Retinal pigment epithelial cell (primary cell): ENCODE measurements at regions not wholly inside any gene's neighbourhood (a gene's known extent, or its start where the extent isn't known, plus 50 kb on each side); places are given as distances from the start of the nearest gene placed in this dataset.

Experiments used
- DNase-seq: peaks from one replicate; pipeline ENCODE4 v3.0.0-alpha.2; 2010; ENCODE audit warnings: low read depth
- H3K4me3 ChIP-seq: 2 replicates; pipeline ENCODE4 v1.5.1; 2011; ENCODE audit warnings: mild to moderate bottlenecking, low read length, control low read depth, moderate library complexity
- CTCF ChIP-seq: conservative IDR thresholded peaks from 2 replicates; pipeline ENCODE4 v1.5.1; 2011; ENCODE audit warnings: low read depth, low read length, control low read depth, inconsistent platforms

DNA sequence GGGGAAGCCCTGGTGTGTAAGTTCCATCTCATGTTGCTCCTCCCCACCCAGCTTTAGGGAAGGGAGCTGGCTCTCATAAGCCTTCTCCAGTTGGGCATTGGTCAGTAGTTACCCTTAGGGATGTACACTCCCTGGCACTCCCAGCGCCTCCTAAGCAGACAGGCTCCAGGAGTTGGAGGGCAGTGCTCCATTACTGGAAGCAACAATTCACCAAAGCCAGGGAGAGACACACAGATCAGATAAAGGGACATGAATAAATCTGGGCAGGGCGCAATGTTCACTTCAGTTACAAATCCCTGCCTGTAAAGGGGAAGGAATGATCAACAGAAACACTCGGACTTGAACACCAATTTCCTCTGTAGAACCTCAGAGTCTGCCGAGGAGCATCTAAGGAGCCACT lies 169.1 kb upstream of the CTNNB1 start:
- TF ChIP-seq CTCF = no peak
- DNase-seq = no peak
- H3K4me3 ChIP-seq = no peak overlapping the region

DNA sequence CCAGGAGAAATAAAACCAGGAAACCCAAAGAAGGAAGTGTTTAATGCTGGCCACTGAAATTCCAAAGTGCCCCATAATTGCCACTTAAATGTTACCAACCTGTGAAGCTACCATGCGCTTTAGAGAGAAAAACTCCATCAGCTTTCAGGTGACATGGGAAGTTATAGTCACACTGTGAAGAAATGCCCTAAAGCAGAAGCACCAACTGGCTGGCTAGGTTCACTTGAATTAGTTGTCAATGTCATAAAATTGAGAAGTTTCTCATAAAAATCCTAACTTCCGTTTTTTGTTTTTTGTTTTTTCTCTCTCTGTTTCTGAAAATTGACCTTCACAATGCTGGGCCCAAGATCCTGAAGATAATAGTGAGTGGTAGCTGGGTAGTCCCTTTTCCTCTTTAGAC lies 167.9 kb upstream of the CTNNB1 start:
- no peak overlapping the region for H3K4me3 ChIP-seq
- no peak for TF ChIP-seq CTCF
- no peak for DNase-seq

DNA sequence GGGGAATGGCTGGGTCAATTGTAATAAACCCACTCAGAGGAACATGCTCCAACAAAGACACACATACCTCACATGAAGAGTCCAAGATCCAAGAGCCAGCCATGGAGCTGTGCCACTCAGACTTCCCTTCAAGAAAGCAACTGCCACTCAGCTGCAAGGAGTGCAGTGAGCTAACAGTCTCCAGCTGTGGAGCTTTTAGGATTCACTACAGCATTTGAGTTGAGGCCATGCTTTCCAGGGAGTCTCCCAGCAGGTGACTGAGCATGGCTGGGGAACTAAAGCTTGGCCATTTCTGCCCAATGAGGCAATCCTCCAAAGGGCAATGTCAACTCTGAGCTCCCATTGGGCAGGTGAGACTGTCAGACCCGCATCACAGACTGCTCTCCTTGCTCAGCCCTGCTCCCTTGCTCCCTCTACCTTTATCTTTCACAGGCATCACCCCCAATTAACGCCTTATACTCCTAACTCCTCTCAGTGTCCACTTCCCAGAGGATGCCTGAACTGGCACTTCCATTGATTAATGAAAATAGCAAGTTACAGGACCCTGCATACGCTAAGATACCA lies 165.3 kb upstream of the CTNNB1 start:
- DNase-seq = no peak
- H3K4me3 ChIP-seq = no peak overlapping the region
- no peak for TF ChIP-seq CTCF

DNA sequence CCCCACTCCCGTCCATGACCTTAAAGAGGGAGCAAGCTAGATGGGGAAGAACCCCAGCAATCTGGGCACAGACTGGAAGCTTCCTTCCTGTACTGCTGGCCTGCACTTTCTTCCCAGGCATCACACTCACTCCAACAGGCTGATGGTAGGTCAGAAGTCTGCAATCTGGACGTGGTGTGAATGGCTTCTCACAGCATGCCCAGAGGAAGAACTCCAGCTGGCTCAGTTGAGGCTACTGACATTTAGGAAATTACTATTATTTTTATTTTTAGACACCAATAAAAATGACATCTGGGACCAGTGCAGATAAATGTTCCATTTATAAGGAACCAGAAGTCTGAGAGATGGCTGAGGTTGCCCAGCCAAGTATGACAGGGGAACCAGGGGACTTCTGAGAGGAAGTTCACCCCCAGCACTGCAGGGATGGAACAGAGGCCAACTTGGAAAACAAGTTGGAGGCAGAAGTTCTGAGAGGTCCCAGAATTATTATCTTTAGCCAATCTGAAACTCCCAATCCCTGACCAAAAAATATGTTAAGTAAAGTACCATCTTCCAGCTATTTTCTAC lies 163.8 kb upstream of the CTNNB1 start:
- no peak for DNase-seq
- H3K4me3 ChIP-seq = no peak overlapping the region
- TF ChIP-seq CTCF = no peak

DNA sequence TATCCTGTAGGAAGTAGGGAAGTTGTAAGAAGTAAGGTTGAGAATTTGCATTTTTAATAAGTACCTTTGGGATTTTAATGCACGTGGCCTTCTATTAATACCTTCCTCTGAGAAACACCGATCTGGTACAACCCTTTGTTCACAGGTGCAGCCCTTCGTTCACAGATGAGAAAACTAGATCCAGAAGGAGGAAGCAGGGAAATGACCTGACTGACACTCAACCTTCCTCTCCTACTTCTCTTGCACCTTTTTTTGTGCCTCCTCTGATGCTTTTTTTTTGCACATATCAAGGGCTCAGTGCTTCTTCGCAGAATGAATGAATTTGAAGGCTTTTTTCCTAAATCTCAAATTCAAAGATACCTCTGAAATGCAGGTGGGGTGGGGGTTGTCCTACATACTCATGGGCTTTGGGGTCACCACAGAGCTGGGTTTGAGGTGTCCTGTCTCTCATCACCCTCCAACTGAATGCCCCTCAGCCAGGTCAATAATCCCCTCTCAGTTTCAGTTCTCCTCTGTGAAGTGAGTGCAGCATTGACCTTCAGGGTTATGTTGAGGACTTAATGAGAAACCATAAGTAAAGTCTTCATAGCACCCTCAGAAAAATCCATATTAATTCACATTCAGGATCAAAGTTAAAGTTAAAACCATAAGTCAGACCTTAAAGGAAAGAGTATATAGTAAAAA lies 161.5 kb upstream of the CTNNB1 start:
- no peak overlapping the region for H3K4me3 ChIP-seq
- TF ChIP-seq CTCF = no peak
- no peak for DNase-seq

DNA sequence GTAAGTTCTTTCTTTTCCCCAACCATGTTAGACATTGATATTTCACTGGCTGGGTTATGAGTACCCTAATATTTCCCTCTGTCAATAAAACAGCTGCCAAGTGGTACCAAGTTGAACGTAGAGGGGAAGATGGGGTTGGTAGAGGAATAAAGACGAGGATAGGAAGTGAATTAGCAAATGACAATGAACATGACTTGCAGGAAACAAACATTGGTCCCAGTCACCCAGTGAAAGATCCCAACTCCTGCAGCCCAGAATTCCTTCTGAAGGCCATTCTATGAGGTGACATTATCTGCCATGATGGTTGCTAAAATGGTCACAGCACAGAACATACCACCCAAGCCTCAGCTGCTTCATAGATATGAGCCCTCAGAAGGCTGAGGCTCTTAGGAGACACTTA lies 159.0 kb upstream of the CTNNB1 start:
- H3K4me3 ChIP-seq = no peak overlapping the region
- no peak for TF ChIP-seq CTCF
- no peak for DNase-seq

DNA sequence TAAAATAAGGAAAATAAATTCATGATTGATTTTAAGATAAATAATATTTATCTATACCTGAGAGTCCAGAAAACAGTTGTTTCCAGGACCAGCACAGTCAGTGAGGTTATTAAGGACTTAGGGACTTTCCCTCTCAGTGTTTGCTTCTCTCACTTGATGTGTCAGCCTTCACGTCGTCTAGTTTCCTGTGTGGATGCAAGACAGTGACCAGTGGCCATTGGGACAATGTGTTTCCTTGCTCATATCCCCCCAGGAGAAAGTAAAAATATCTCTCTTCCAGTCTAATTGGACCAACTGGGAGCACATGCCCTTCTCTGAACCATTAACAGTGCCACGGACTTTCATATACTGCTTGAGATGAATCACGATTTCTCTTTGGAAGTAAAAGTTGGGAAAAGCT lies 157.8 kb upstream of the CTNNB1 start:
- TF ChIP-seq CTCF = no peak
- no peak for DNase-seq
- no peak overlapping the region for H3K4me3 ChIP-seq
